ENCODE measurements at regions not wholly inside any gene's neighbourhood (a gene's known extent, or its start where the extent isn't known, plus 50 kb on each side); places are given as distances from the start of the nearest gene placed in this dataset.

GRCh38 chr4:27463816-27464215 lies 603.2 kb downstream of the STIM2 start:
- H3K4me1 ChIP-seq (ENCODE audit: insufficient read depth): peaks cover 7% of the 10 kb centered on the region; the same call in 1 of the 2 replicates
- H3K27ac ChIP-seq (ENCODE audit: low read depth): no peak overlapping the region
- H3K9me3 Mint-ChIP-seq: no peaks in the 10 kb centered on the region; the same call in 2 of the 3 replicates
- peak overlapping the region; percentile 36; the same call in 1 of the 2 replicates for H3K27ac Mint-ChIP-seq
- no peaks in the 10 kb centered on the region for H3K36me3 ChIP-seq (ENCODE audit: insufficient read depth)
- H3K27me3 Mint-ChIP-seq (ENCODE audit: insufficient read depth, low read depth, poor library complexity): peaks cover 2% of the 10 kb centered on the region
- H3K9me2 ChIP-seq (ENCODE audit: insufficient read depth): 0 out of 2 replicates have a peak, but pooled peaks cover 5% of the 10 kb centered on the region
- H4K20me1 ChIP-seq (replicated peaks; ENCODE audit: insufficient read depth): no peaks in the 10 kb centered on the region
- ATAC-seq (no peak), DNase-seq (ENCODE audit: low spot score) (no peak)
- H3K4me3 Mint-ChIP-seq: no peak overlapping the region
- H3K4me2 ChIP-seq: no peak overlapping the region
- peaks cover 16% of the 10 kb centered on the region for H3K4me1 Mint-ChIP-seq
- no peaks in the 10 kb centered on the region for H3K79me2 ChIP-seq (replicated peaks; ENCODE audit: insufficient read depth)
- no peak overlapping the region for H3K4me3 ChIP-seq
- no peaks in the 10 kb centered on the region for H3F3A ChIP-seq (replicated peaks; ENCODE audit: low read depth)
- no peaks in the 10 kb centered on the region for H3K27me3 ChIP-seq (ENCODE audit: insufficient read depth)
- no peaks in the 10 kb centered on the region for H3K36me3 Mint-ChIP-seq (ENCODE audit: low read depth)
- TF ChIP-seq ZNF114 (CRISPR knock-in tag; IDR thresholded peaks at IDR 0.05) (no peak), ETS1 (IDR thresholded peaks at IDR 0.05) (no peak), ZNF462 (CRISPR knock-in tag; IDR thresholded peaks at IDR 0.05) (no peak), ZNF331 (CRISPR knock-in tag; IDR thresholded peaks at IDR 0.05; ENCODE audit: low read depth) (no peak), STAT1 (IDR thresholded peaks at IDR 0.05; ENCODE audit: unreplicated experiment) (no peak), CREB1 (CRISPR knock-in tag; IDR thresholded peaks at IDR 0.05; ENCODE audit: low read depth) (no peak), JUNB (IDR thresholded peaks at IDR 0.05; ENCODE audit: unreplicated experiment) (no peak), EZH2 (IDR thresholded peaks at IDR 0.05; ENCODE audit: low read depth, unreplicated experiment) (no peak), POLR2AphosphoS5 (IDR thresholded peaks at IDR 0.05; ENCODE audit: low read depth) (no peak), CTCF (conservative IDR thresholded peaks at IDR 0.05; ENCODE audit: low read depth in 2 of 2) (no peak), REST (IDR thresholded peaks at IDR 0.05; ENCODE audit: unreplicated experiment) (no peak), NANOG (IDR thresholded peaks at IDR 0.05; ENCODE audit: borderline replicate concordance) (no peak), EZH2phosphoT487 (IDR thresholded peaks at IDR 0.05; ENCODE audit: unreplicated experiment) (no peak)
- peak overlapping the region; percentile 39; the same call in 1 of the 2 replicates for H2AFZ ChIP-seq
